Keratinocyte (primary cell): ENCODE measurements at regions not wholly inside any gene's neighbourhood (a gene's known extent, or its start where the extent isn't known, plus 50 kb on each side); places are given as distances from the start of the nearest gene placed in this dataset.

Experiments
- DNase-seq: peaks from one replicate; pipeline ENCODE4 v3.0.0-alpha.2; 2011; ENCODE audit warnings: low read depth, missing footprints, low spot score
- FAIRE-seq: peaks from 2 replicates; lab custom pipeline; 2011; peaks lifted over from hg19 to GRCh38; lab: Jason Lieb, UNC
- H2AFZ ChIP-seq: 2 replicates; pipeline ENCODE4 v1.6.0; 2012; ENCODE audit warnings: low read length, control low read depth, inconsistent platforms; ENCODE audit not compliant: control insufficient read depth
- H3K27ac ChIP-seq: 2 replicates; pipeline ENCODE4 v1.5.1; 2011; ENCODE audit warnings: low read length; ENCODE audit not compliant: control insufficient read depth, insufficient read depth
- H3K27me3 ChIP-seq: 3 replicates; pipeline ENCODE4 v1.6.0; 2011; ENCODE audit warnings: low read length; ENCODE audit not compliant: control insufficient read depth, insufficient read depth; ENCODE audit errors: extremely low read depth
- H3K36me3 ChIP-seq, 2 experiments: 2 replicates in 1 of 2; 3 replicates in 1 of 2; pipeline ENCODE4 v1.5.1; 2011; ENCODE audit warnings: low read length in 2 of 2, mild to moderate bottlenecking in 1 of 2; ENCODE audit not compliant: control insufficient read depth in 2 of 2, insufficient read depth in 2 of 2; ENCODE audit errors: extremely low read depth in 1 of 2
- H3K4me1 ChIP-seq: 3 replicates; pipeline ENCODE4 v1.5.1; 2011; ENCODE audit warnings: low read length; ENCODE audit not compliant: control insufficient read depth, insufficient read depth; ENCODE audit errors: extremely low read depth
- H3K4me2 ChIP-seq: 3 replicates; pipeline ENCODE4 v1.6.0; 2011; ENCODE audit warnings: low read depth, low read length; ENCODE audit not compliant: control insufficient read depth, insufficient read depth; ENCODE audit errors: extremely low read depth
- H3K4me3 ChIP-seq, 3 experiments: fragments of 200-600 bp in 1 of 3; sonication (generic) in 1 of 3; 2 replicates in 2 of 3; 3 replicates in 1 of 3; pipeline ENCODE4 v1.5.1; 2011 to 2016; ENCODE audit warnings: low read length in 3 of 3, mild to moderate bottlenecking in 3 of 3, control low read depth in 2 of 3, inconsistent platforms in 1 of 3, low read depth in 1 of 3, mixed read lengths in 1 of 3, mixed run types in 1 of 3, moderate library complexity in 1 of 3; ENCODE audit not compliant: control insufficient read depth in 2 of 3, insufficient read depth in 2 of 3; ENCODE audit errors: extremely low read depth in 1 of 3
- H3K79me2 ChIP-seq: 2 replicates; pipeline ENCODE4 v1.6.0; 2012; ENCODE audit warnings: low read length; ENCODE audit not compliant: control insufficient read depth, insufficient read depth
- H3K9ac ChIP-seq: 3 replicates; pipeline ENCODE4 v1.6.0; 2011; ENCODE audit warnings: low read length; ENCODE audit not compliant: control insufficient read depth, insufficient read depth; ENCODE audit errors: extremely low read depth
- H3K9me1 ChIP-seq: 3 replicates; pipeline ENCODE4 v1.6.0; 2011; ENCODE audit warnings: low read length; ENCODE audit not compliant: control insufficient read depth, insufficient read depth; ENCODE audit errors: extremely low read depth
- H3K9me3 ChIP-seq: 2 replicates; pipeline ENCODE4 v1.5.1; 2012; ENCODE audit warnings: low read depth, low read length; ENCODE audit not compliant: control insufficient read depth
- H4K20me1 ChIP-seq: 3 replicates; pipeline ENCODE4 v1.6.0; 2011; ENCODE audit warnings: low read length; ENCODE audit not compliant: control insufficient read depth, insufficient read depth; ENCODE audit errors: extremely low read depth
- EZH2 ChIP-seq: IDR thresholded peaks from one replicate; pipeline ENCODE4 v1.6.1; 2012; ENCODE audit warnings: inconsistent platforms, mild to moderate bottlenecking, low read length, moderate library complexity
- dilution Hi-C: fragments of 300-500 bp; cut with MboI; formaldehyde crosslinking; loops from one replicate; pipeline ENCODE4 v1.7.0; 2020; ENCODE audit warnings: low sequenced_read_pairs; ENCODE audit not compliant: extremely low pct_ligation_motif_present
- TF ChIP-seq, protein P1 (sequence below), 3 experiments: IDR thresholded peaks in 1 of 3; conservative IDR thresholded peaks in 1 of 3; optimal IDR thresholded peaks in 1 of 3; 2 replicates in 2 of 3; 3 replicates in 1 of 3; pipeline versions ENCODE3 to v1.5.1; 2011; ENCODE audit warnings: low read length in 3 of 3, mild to moderate bottlenecking in 3 of 3, moderate library complexity in 2 of 3, control low read depth in 1 of 3, inconsistent platforms in 1 of 3; ENCODE audit not compliant: insufficient read depth in 2 of 3; ENCODE audit errors: extremely low read depth in 1 of 3

DNA sequence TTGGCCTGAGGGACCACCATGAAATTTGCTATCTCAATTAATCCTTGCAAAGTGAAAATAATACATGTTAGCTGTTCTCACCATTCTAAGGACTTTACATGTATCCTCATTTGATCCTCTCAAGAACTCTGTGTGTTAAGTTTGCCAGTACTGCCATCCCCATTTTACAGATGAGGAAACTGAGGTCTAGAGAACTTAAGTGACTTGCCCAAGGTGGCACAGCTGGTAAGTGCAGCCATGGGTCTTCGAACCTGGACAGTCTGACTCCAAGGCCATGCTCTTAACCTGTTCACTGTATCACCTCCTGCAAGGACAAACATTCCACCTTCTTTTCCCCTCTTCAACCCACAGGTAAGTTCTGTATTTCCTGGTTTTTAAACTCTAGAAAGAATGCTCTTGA lies 85.3 kb upstream of the NFE2L3 start:
- Histone ChIP-seq H3K36me3 (no peaks in the 10 kb centered on the region), H3K4me3 (no peak overlapping the region), H3K9ac (no peak overlapping the region), H3K27ac (no peak overlapping the region), H4K20me1 (no peaks in the 10 kb centered on the region), H3K79me2 (no peaks in the 10 kb centered on the region), H3K4me1 (no peaks in the 10 kb centered on the region), H2AFZ (no peak overlapping the region), H3K9me1 (no peaks in the 10 kb centered on the region), H3K4me2 (no peak overlapping the region), H3K27me3 (peaks cover 3% of the 10 kb centered on the region), H3K9me3 (no peaks in the 10 kb centered on the region)
- DNase-seq, result no peak
- TF ChIP-seq, protein P1, sequence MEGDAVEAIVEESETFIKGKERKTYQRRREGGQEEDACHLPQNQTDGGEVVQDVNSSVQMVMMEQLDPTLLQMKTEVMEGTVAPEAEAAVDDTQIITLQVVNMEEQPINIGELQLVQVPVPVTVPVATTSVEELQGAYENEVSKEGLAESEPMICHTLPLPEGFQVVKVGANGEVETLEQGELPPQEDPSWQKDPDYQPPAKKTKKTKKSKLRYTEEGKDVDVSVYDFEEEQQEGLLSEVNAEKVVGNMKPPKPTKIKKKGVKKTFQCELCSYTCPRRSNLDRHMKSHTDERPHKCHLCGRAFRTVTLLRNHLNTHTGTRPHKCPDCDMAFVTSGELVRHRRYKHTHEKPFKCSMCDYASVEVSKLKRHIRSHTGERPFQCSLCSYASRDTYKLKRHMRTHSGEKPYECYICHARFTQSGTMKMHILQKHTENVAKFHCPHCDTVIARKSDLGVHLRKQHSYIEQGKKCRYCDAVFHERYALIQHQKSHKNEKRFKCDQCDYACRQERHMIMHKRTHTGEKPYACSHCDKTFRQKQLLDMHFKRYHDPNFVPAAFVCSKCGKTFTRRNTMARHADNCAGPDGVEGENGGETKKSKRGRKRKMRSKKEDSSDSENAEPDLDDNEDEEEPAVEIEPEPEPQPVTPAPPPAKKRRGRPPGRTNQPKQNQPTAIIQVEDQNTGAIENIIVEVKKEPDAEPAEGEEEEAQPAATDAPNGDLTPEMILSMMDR (optimal IDR thresholded peaks at IDR 0.05 in 1 of 3, IDR thresholded peaks at IDR 0.05 in 1 of 3, conservative IDR thresholded peaks at IDR 0.05 in 1 of 3; ENCODE audit: extremely low read depth in 1 of 3, insufficient read depth in 2 of 3, low read length in 3 of 3), result no peak
- no peak for TF ChIP-seq EZH2
- no peak for FAIRE-seq
- dilution Hi-C loops, result no loop called here

DNA sequence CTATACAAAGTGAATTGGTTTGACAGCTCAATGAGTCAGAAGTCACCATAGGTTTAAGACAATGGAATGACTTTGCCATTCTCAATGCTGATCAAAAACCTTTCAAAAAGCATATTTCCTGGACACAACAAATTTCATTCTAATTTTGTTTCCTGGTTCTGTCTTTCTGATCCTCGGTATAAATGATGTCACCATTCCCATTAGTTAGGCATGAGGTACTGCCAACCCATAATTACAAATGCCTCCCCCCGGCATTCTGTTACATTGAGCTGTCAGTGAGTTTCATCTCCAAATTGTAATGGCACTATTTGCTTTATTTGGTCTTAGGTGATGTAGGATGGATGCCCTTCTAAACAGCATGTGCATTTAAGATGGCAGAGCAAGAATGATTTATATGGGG lies 81.7 kb upstream of the NFE2L3 start:
- Histone ChIP-seq H3K27ac (no peak overlapping the region), H3K9ac (no peak overlapping the region), H3K4me1 (no peaks in the 10 kb centered on the region), H3K9me3 (no peaks in the 10 kb centered on the region), H3K79me2 (no peaks in the 10 kb centered on the region), H3K36me3 (no peaks in the 10 kb centered on the region), H3K4me3 (no peak overlapping the region), H2AFZ (no peak overlapping the region), H3K4me2 (no peak overlapping the region), H3K27me3 (peaks cover 3% of the 10 kb centered on the region), H4K20me1 (no peaks in the 10 kb centered on the region), H3K9me1 (no peaks in the 10 kb centered on the region)
- no peak for TF ChIP-seq EZH2
- TF ChIP-seq, protein P1 (optimal IDR thresholded peaks at IDR 0.05 in 1 of 3, IDR thresholded peaks at IDR 0.05 in 1 of 3, conservative IDR thresholded peaks at IDR 0.05 in 1 of 3; ENCODE audit: extremely low read depth in 1 of 3, insufficient read depth in 2 of 3, low read length in 3 of 3), result no peak
- dilution Hi-C loops, result no loop called here
- DNase-seq, result no peak
- FAIRE-seq, result no peak
